ENCODE measurements at regions not wholly inside any gene's neighbourhood (a gene's known extent, or its start where the extent isn't known, plus 50 kb on each side); places are given as distances from the start of the nearest gene placed in this dataset.
A peak's percentile ranks its signal among the peaks of the same experiment; 100 is the strongest.

DNA sequence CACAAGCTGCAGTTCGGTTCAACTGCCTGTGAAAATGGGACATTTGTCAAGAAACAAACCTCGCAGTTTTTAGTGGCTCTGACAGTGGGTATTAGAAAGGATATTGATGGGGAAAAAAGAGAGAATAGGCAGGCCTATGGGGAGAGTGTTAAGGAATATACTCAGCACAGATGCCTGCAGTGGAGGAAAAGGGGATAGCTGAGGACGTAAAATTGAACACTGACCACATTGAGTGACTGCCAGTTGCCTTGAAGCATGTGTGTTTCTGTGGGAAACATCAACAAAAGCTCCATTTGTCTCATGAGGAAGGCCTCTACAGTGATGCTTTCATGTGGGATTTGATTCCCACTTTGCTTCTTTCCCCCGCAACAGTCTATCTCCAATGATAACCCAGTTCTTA, 1042.1 kb downstream of the TUSC7 start:
- Histone ChIP-seq H3K4me3 (no peak overlapping the region), H3F3A (ENCODE audit: insufficient read depth) (0 out of 2 replicates have a peak, but pooled peaks cover 6% of the 10 kb centered on the region), H3K27me3 (replicated peaks; ENCODE audit: insufficient read depth) (no peaks in the 10 kb centered on the region), H3K4me2 (ENCODE audit: unreplicated experiment) (no peak overlapping the region), H4K20me1 (ENCODE audit: insufficient read depth) (no peaks in the 10 kb centered on the region), H3K9me3 (ENCODE audit: low read depth) (no peaks in the 10 kb centered on the region), H3K9ac (no peak overlapping the region), H2AFZ (no peak overlapping the region), H3K9me2 (ENCODE audit: insufficient read depth) (no peaks in the 10 kb centered on the region), H3K4me1 (ENCODE audit: insufficient read depth) (peaks cover 18% of the 10 kb centered on the region), H3K36me3 (ENCODE audit: low read depth) (no peaks in the 10 kb centered on the region), H3K27ac (no peak overlapping the region), H3K79me2 (ENCODE audit: insufficient read depth) (no peaks in the 10 kb centered on the region)
- DNase-seq: no peak
- TF ChIP-seq EZH2phosphoT487 (IDR thresholded peaks at IDR 0.05; ENCODE audit: insufficient read depth, low read depth) (no peak), EZH2 (IDR thresholded peaks at IDR 0.05; ENCODE audit: insufficient read depth, poor library complexity, severe bottlenecking) (no peak)
- in situ Hi-C loops (cut with MboI): no loop called here
- WGBS, 2 experiments (ENCODE audit: low coverage in 1 of 2, low lambda C conversion rate in 2 of 2, missing lambda C conversion rate in 2 of 2): 91 to 97% methylated on average over 4 of the region's 4 CpGs

DNA sequence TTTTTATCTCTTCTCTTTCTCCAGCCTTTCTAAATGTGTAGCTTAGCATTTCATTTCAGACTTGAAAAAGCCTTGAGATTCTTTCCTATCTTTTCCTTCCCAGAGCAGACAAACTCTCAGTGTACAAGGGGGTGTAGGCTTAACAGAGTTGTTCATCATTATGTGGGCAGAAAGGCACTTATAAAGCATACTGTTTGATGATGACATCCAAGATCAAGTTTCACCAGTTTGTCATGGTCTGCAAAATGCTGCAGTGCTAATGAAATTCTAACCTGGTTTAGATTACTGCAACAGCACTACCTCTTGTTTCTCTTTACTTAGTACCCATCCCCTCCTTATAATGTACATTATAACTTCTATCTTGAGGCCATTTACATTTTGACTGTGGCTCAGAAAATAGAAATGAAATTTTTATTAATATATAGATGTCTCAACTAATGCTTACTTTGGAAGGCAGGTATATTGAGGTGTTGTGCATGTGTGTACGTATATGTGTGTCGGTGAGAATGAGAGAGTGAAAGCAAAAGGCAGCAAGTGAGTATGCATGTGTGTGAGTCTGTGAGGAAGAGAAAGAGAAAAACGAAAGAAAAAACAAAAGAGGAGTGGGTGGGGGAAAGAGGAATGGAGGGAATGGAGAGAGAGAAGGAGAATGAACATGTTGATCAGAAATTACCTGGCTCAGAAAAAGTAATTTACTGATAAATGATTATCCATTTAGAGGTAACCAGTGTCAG, 1043.6 kb downstream of the TUSC7 start:
- 0 out of 2 replicates have a peak overlapping the region, but pooled peaks have one; percentile 17 for H3K4me3 ChIP-seq
- H2AFZ ChIP-seq: peak overlapping the region; percentile 6; the same call in 1 of the 2 replicates
- peak overlapping the region; percentile 66 for H3K4me2 ChIP-seq (ENCODE audit: unreplicated experiment)
- H3K9me3 ChIP-seq (ENCODE audit: low read depth): no peaks in the 10 kb centered on the region
- no peaks in the 10 kb centered on the region for H3K9me2 ChIP-seq (ENCODE audit: insufficient read depth)
- H3K27ac ChIP-seq: no peak overlapping the region
- 0 out of 2 replicates have a peak, but pooled peaks cover under 1% of the 10 kb centered on the region for H3F3A ChIP-seq (ENCODE audit: insufficient read depth)
- no peaks in the 10 kb centered on the region for H3K27me3 ChIP-seq (replicated peaks; ENCODE audit: insufficient read depth)
- TF ChIP-seq EZH2phosphoT487 (IDR thresholded peaks at IDR 0.05; ENCODE audit: insufficient read depth, low read depth) (no peak), EZH2 (IDR thresholded peaks at IDR 0.05; ENCODE audit: insufficient read depth, poor library complexity, severe bottlenecking) (no peak)
- peak; percentile 82 for DNase-seq
- H3K36me3 ChIP-seq (ENCODE audit: low read depth): no peaks in the 10 kb centered on the region
- in situ Hi-C loops (cut with MboI): no loop called here
- H3K4me1 ChIP-seq (ENCODE audit: insufficient read depth): peaks cover 14% of the 10 kb centered on the region
- no peak overlapping the region for H3K9ac ChIP-seq
- 87 to 91% methylated on average over 3 of the region's 3 CpGs for WGBS, 2 experiments (ENCODE audit: low coverage in 1 of 2, low lambda C conversion rate in 2 of 2, missing lambda C conversion rate in 2 of 2)
- H3K79me2 ChIP-seq (ENCODE audit: insufficient read depth): no peaks in the 10 kb centered on the region
- H4K20me1 ChIP-seq (ENCODE audit: insufficient read depth): no peaks in the 10 kb centered on the region

DNA sequence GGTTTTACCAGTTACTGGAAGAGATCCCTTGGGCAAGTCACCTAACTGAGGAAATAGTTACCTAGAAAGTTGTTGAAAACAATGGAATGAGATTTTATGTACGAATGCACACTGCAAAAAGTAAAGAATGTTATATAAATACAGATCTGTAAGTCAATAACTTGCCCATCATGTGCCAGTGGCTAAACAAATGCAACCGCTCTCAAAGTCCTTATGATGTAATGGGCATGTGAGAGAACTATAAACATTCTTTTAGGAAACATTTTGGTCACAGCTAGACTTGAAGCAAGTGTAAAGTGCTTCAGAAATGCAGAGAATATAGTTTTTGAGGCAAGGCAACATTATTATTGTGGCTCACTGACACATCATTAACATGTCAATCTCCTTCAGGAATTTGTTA, 1044.5 kb downstream of the TUSC7 start:
- H3K27me3 ChIP-seq (replicated peaks; ENCODE audit: insufficient read depth): no peaks in the 10 kb centered on the region
- H3K4me3 ChIP-seq: no peak overlapping the region
- no peaks in the 10 kb centered on the region for H3K79me2 ChIP-seq (ENCODE audit: insufficient read depth)
- H3K27ac ChIP-seq: no peak overlapping the region
- H3K9ac ChIP-seq: no peak overlapping the region
- H4K20me1 ChIP-seq (ENCODE audit: insufficient read depth): no peaks in the 10 kb centered on the region
- H3K4me2 ChIP-seq (ENCODE audit: unreplicated experiment): no peak overlapping the region
- no peak for DNase-seq
- H2AFZ ChIP-seq: no peak overlapping the region
- in situ Hi-C loops (cut with MboI): no loop called here
- H3K9me2 ChIP-seq (ENCODE audit: insufficient read depth): no peaks in the 10 kb centered on the region
- WGBS, 2 experiments (ENCODE audit: low coverage in 1 of 2, low lambda C conversion rate in 2 of 2, missing lambda C conversion rate in 2 of 2): 74 to 78% methylated on average over 2 of the region's 2 CpGs
- H3F3A ChIP-seq (ENCODE audit: insufficient read depth): no peaks in the 10 kb centered on the region
- H3K36me3 ChIP-seq (ENCODE audit: low read depth): no peaks in the 10 kb centered on the region
- TF ChIP-seq EZH2 (IDR thresholded peaks at IDR 0.05; ENCODE audit: insufficient read depth, poor library complexity, severe bottlenecking): no peak
- no peak for TF ChIP-seq EZH2phosphoT487 (IDR thresholded peaks at IDR 0.05; ENCODE audit: insufficient read depth, low read depth)
- H3K4me1 ChIP-seq (ENCODE audit: insufficient read depth): peaks cover 11% of the 10 kb centered on the region
- no peaks in the 10 kb centered on the region for H3K9me3 ChIP-seq (ENCODE audit: low read depth)

DNA sequence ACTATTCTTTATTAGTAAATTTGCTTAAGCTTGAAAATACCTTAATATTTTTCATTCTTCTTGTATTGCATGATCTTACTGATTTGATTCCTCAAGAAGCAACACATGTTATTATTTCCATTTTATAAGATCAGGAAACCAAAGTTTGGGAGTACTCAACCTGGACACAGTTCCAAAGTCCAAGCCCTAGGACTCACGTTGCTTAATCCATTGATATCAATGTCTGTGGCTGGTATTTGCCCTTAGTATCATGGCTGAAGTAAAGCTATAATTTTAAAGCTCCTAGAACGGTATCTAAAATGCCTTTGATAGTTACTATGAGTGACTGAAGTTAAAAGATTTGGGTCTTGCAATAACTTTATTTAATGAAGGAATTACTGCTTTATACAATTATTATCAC, 1045.3 kb downstream of the TUSC7 start:
- no peak for TF ChIP-seq EZH2phosphoT487 (IDR thresholded peaks at IDR 0.05; ENCODE audit: insufficient read depth, low read depth)
- TF ChIP-seq EZH2 (IDR thresholded peaks at IDR 0.05; ENCODE audit: insufficient read depth, poor library complexity, severe bottlenecking): no peak
- Histone ChIP-seq H3K9me3 (ENCODE audit: low read depth) (no peaks in the 10 kb centered on the region), H3K36me3 (ENCODE audit: low read depth) (no peaks in the 10 kb centered on the region), H3K27me3 (replicated peaks; ENCODE audit: insufficient read depth) (no peaks in the 10 kb centered on the region), H3K27ac (no peak overlapping the region), H3K9ac (no peak overlapping the region), H3F3A (ENCODE audit: insufficient read depth) (no peaks in the 10 kb centered on the region), H3K4me1 (ENCODE audit: insufficient read depth) (peaks cover 11% of the 10 kb centered on the region), H3K79me2 (ENCODE audit: insufficient read depth) (no peaks in the 10 kb centered on the region), H3K4me2 (ENCODE audit: unreplicated experiment) (no peak overlapping the region), H4K20me1 (ENCODE audit: insufficient read depth) (no peaks in the 10 kb centered on the region), H2AFZ (no peak overlapping the region), H3K4me3 (no peak overlapping the region), H3K9me2 (ENCODE audit: insufficient read depth) (no peaks in the 10 kb centered on the region)
- WGBS, 2 experiments (ENCODE audit: low coverage in 1 of 2, low lambda C conversion rate in 2 of 2, missing lambda C conversion rate in 2 of 2): 18 to 21% methylated on average over 2 of the region's 2 CpGs
- in situ Hi-C loops (cut with MboI): no loop called here
- DNase-seq: no peak

Data from GM23248 (cell line).